SK-N-SH (cell line): ENCODE measurements at regions not wholly inside any gene's neighbourhood (a gene's known extent, or its start where the extent isn't known, plus 50 kb on each side); places are given as distances from the start of the nearest gene placed in this dataset.

Source experiments
- ELF1 ChIP-seq: IDR thresholded peaks from 2 replicates; pipeline ENCODE4 v1.4.0; 2012
- EP300 ChIP-seq, 2 experiments: IDR thresholded peaks; 2 replicates each; pipeline versions ENCODE4 v1.4.0 to v1.6.1; 2012; ENCODE audit warnings: borderline replicate concordance in 1 of 2, low read depth in 1 of 2, low read length in 1 of 2
- EZH2phosphoT487 ChIP-seq: fragments of 200-600 bp; sonication (generic); IDR thresholded peaks from 2 replicates; pipeline ENCODE4 v1.6.1; 2017; ENCODE audit warnings: low read depth, mixed run types, mild to moderate bottlenecking, antibody characterized with exemption, moderate library complexity, borderline replicate concordance
- NFIC ChIP-seq: IDR thresholded peaks from 2 replicates; pipeline ENCODE4 v1.4.0; 2012; ENCODE audit warnings: borderline replicate concordance
- POLR2AphosphoS5 ChIP-seq: IDR thresholded peaks from 2 replicates; pipeline ENCODE4 v1.6.1; 2012; ENCODE audit warnings: low read depth, low read length
- RFX5 ChIP-seq: IDR thresholded peaks from 2 replicates; pipeline ENCODE4 v1.6.1; 2012; ENCODE audit warnings: mild to moderate bottlenecking, improper control_type of control experiment, low read length
- TAF1 ChIP-seq: IDR thresholded peaks from 2 replicates; pipeline ENCODE4 v1.6.1; 2012; ENCODE audit warnings: low read depth, mild to moderate bottlenecking, low read length, moderate library complexity, borderline replicate concordance
- TF ChIP-seq, protein P1 (sequence below): IDR thresholded peaks from 2 replicates; pipeline ENCODE4 v1.4.0; 2012; ENCODE audit warnings: low read depth, borderline replicate concordance
- TF ChIP-seq, protein P2 (sequence below): fragments of 200-600 bp; sonication (generic); IDR thresholded peaks from 2 replicates; pipeline ENCODE4 v1.6.1; 2017; ENCODE audit warnings: antibody characterized with exemption, mild to moderate bottlenecking, moderate library complexity

DNA sequence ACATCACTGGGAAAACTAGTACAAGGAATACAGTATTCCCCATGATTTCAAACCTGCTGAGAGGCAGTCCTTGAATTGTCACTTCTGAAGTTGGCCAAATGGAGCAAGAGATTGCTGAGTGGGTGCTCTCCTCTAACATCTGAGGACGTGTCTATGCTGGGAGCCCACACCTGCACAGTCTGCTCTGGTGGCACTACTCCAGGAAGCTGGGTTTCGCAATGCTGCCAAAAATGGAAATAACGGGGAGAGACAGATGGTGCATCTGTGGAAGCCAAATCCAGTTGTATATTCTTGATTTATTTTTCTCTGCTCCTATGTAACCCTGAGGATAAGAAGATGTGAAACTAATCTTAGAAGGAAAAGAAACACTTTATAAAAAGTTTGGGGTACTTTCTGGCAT lies 240.1 kb upstream of the CTSO start:
- TF ChIP-seq, protein P1, sequence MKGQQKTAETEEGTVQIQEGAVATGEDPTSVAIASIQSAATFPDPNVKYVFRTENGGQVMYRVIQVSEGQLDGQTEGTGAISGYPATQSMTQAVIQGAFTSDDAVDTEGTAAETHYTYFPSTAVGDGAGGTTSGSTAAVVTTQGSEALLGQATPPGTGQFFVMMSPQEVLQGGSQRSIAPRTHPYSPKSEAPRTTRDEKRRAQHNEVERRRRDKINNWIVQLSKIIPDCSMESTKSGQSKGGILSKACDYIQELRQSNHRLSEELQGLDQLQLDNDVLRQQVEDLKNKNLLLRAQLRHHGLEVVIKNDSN = no peak
- TF ChIP-seq, protein P2, sequence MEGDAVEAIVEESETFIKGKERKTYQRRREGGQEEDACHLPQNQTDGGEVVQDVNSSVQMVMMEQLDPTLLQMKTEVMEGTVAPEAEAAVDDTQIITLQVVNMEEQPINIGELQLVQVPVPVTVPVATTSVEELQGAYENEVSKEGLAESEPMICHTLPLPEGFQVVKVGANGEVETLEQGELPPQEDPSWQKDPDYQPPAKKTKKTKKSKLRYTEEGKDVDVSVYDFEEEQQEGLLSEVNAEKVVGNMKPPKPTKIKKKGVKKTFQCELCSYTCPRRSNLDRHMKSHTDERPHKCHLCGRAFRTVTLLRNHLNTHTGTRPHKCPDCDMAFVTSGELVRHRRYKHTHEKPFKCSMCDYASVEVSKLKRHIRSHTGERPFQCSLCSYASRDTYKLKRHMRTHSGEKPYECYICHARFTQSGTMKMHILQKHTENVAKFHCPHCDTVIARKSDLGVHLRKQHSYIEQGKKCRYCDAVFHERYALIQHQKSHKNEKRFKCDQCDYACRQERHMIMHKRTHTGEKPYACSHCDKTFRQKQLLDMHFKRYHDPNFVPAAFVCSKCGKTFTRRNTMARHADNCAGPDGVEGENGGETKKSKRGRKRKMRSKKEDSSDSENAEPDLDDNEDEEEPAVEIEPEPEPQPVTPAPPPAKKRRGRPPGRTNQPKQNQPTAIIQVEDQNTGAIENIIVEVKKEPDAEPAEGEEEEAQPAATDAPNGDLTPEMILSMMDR = no peak
- no peak for TF ChIP-seq EZH2phosphoT487
- TF ChIP-seq RFX5 = no peak
- TF ChIP-seq ELF1 = no peak
- no peak for TF ChIP-seq EP300 (IDR thresholded peaks at IDR 0.05; ENCODE audit: borderline replicate concordance in 1 of 2, low read depth in 1 of 2, low read length in 1 of 2)
- TF ChIP-seq NFIC = no peak
- TF ChIP-seq POLR2AphosphoS5 = no peak
- TF ChIP-seq TAF1 = no peak
